Neural cell (in vitro differentiated cells): ENCODE measurements at regions not wholly inside any gene's neighbourhood (a gene's known extent, or its start where the extent isn't known, plus 50 kb on each side); places are given as distances from the start of the nearest gene placed in this dataset.

ENCODE experiments used
- EZH2 ChIP-seq: fragments of 200-600, 300-800 bp; shearing (Covaris generic), sonication (generic); IDR thresholded peaks from 2 replicates; pipeline ENCODE4 v1.6.1; 2014; ENCODE audit warnings: antibody characterized with exemption, low read length, borderline replicate concordance, mild to moderate bottlenecking; ENCODE audit not compliant: insufficient read depth, poor library complexity, severe bottlenecking
- SMC3 ChIP-seq: fragments of 450-650 bp; conservative IDR thresholded peaks from 2 replicates; pipeline ENCODE4 v1.6.1; 2014; ENCODE audit warnings: antibody characterized with exemption, mild to moderate bottlenecking, moderate library complexity; ENCODE audit not compliant: poor library complexity
- TF ChIP-seq, protein P1 (sequence below): fragments of 450-650 bp; IDR thresholded peaks from 2 replicates; pipeline ENCODE4 v1.5.1; 2014; ENCODE audit warnings: antibody characterized with exemption, mild to moderate bottlenecking, moderate library complexity; ENCODE audit not compliant: poor library complexity, severe bottlenecking
- TF ChIP-seq, protein P2 (sequence below): IDR thresholded peaks from 2 replicates; pipeline ENCODE4 v1.6.1; 2012; ENCODE audit warnings: borderline replicate concordance

DNA sequence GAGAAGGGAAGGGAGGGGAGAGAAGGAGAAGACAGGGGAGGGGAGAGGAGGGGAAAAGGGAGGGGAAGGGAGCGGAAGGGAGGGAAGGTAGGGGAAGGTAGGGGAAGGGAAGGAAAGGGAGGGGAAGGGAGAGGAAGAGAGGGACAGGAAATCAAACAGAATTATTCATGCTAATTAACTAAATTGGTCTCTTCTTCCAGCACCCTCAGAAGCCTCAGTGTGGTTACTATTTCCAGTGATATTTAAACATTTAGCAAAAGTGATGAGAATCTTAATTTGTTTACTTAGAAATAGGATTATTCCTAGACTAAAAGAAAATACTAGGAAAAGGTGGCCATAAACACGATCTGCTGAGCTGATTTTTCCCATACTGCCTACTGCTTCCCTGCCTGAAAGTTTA is 193.1 kb upstream of the CPEB2 start:
- TF ChIP-seq, protein P1, sequence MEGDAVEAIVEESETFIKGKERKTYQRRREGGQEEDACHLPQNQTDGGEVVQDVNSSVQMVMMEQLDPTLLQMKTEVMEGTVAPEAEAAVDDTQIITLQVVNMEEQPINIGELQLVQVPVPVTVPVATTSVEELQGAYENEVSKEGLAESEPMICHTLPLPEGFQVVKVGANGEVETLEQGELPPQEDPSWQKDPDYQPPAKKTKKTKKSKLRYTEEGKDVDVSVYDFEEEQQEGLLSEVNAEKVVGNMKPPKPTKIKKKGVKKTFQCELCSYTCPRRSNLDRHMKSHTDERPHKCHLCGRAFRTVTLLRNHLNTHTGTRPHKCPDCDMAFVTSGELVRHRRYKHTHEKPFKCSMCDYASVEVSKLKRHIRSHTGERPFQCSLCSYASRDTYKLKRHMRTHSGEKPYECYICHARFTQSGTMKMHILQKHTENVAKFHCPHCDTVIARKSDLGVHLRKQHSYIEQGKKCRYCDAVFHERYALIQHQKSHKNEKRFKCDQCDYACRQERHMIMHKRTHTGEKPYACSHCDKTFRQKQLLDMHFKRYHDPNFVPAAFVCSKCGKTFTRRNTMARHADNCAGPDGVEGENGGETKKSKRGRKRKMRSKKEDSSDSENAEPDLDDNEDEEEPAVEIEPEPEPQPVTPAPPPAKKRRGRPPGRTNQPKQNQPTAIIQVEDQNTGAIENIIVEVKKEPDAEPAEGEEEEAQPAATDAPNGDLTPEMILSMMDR = no peak
- no peak for TF ChIP-seq EZH2
- TF ChIP-seq, protein P2, sequence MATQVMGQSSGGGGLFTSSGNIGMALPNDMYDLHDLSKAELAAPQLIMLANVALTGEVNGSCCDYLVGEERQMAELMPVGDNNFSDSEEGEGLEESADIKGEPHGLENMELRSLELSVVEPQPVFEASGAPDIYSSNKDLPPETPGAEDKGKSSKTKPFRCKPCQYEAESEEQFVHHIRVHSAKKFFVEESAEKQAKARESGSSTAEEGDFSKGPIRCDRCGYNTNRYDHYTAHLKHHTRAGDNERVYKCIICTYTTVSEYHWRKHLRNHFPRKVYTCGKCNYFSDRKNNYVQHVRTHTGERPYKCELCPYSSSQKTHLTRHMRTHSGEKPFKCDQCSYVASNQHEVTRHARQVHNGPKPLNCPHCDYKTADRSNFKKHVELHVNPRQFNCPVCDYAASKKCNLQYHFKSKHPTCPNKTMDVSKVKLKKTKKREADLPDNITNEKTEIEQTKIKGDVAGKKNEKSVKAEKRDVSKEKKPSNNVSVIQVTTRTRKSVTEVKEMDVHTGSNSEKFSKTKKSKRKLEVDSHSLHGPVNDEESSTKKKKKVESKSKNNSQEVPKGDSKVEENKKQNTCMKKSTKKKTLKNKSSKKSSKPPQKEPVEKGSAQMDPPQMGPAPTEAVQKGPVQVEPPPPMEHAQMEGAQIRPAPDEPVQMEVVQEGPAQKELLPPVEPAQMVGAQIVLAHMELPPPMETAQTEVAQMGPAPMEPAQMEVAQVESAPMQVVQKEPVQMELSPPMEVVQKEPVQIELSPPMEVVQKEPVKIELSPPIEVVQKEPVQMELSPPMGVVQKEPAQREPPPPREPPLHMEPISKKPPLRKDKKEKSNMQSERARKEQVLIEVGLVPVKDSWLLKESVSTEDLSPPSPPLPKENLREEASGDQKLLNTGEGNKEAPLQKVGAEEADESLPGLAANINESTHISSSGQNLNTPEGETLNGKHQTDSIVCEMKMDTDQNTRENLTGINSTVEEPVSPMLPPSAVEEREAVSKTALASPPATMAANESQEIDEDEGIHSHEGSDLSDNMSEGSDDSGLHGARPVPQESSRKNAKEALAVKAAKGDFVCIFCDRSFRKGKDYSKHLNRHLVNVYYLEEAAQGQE = no peak
- TF ChIP-seq SMC3 = no peak
